ENCODE measurements at regions not wholly inside any gene's neighbourhood (a gene's known extent, or its start where the extent isn't known, plus 50 kb on each side); places are given as distances from the start of the nearest gene placed in this dataset.

DNA sequence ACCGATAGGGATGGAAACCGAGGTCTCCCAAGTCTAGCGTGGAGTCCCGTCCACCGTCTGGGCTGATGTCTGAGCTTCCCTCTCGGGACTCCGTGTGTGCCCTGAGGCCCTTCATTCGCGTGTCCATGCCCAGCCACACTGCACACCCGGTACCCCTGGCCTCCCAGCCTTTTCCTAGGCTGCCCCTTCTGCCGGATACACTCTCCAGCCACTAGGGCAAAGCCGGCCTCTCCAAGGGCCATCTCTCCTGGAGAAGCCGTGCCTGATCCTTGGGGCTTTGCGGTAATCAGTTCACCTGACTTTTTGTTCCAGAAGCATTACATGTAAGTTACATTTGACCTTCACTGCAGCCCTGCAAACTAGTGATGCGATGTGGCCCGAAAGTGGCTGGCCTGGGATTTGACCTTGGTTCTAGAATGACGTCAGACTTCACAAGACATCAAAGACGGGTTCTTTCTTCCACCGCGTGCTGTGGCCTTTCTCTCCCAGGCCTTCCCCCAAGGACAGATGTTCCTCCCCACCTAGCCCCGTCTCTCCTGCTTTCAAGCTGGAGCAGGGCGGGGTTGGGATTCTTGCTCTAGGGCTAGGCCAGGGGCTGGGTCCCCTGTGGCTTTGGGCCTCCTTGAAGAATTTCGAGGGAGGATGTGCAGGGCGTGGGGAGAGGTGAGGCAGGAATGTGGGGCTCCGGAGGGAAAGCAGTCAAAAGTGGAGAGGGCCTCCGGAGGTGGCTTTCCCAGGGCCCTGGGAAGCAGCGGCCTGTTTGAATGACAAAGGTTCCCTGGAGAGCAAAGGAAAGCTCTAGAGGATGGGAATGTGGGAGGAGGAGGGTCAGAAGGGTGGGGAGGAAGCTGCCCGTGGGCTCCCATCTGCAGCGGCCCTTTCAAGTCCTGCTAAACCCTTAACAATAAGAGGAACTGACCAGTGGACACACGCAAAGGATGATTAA is 49.7 kb upstream of the SLC2A1 start (continued):
- TF ChIP-seq, protein P1, sequence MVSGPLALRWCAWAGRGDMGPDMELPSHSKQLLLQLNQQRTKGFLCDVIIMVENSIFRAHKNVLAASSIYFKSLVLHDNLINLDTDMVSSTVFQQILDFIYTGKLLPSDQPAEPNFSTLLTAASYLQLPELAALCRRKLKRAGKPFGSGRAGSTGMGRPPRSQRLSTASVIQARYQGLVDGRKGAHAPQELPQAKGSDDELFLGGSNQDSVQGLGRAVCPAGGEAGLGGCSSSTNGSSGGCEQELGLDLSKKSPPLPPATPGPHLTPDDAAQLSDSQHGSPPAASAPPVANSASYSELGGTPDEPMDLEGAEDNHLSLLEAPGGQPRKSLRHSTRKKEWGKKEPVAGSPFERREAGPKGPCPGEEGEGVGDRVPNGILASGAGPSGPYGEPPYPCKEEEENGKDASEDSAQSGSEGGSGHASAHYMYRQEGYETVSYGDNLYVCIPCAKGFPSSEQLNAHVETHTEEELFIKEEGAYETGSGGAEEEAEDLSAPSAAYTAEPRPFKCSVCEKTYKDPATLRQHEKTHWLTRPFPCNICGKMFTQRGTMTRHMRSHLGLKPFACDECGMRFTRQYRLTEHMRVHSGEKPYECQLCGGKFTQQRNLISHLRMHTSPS (CRISPR knock-in tag; IDR thresholded peaks at IDR 0.05; ENCODE audit: low read depth): no peak
- TF ChIP-seq RFXAP (CRISPR knock-in tag; IDR thresholded peaks at IDR 0.05; ENCODE audit: borderline replicate concordance) (no peak), NKX3-1 (CRISPR knock-in tag; IDR thresholded peaks at IDR 0.05) (no peak), ZNF333 (CRISPR knock-in tag; IDR thresholded peaks at IDR 0.05; ENCODE audit: borderline replicate concordance) (no peak), ZMYM4 (CRISPR knock-in tag; IDR thresholded peaks at IDR 0.05) (no peak), RXRB (CRISPR knock-in tag; IDR thresholded peaks at IDR 0.05; ENCODE audit: borderline replicate concordance) (0 out of 2 replicates have a peak, but pooled peaks have one; percentile 12), GABPA (IDR thresholded peaks at IDR 0.05; ENCODE audit: low read depth, low read length) (no peak), GABPA (CRISPR knock-in tag; IDR thresholded peaks at IDR 0.05; ENCODE audit: low read depth) (no peak), FOSL1 (CRISPR knock-in tag; IDR thresholded peaks at IDR 0.05; ENCODE audit: borderline replicate concordance) (no peak), UBTF (CRISPR knock-in tag; IDR thresholded peaks at IDR 0.05) (no peak), SMAD9 (CRISPR knock-in tag; IDR thresholded peaks at IDR 0.05) (no peak), MXD4 (CRISPR knock-in tag; IDR thresholded peaks at IDR 0.05) (no peak), PTBP1 (IDR thresholded peaks at IDR 0.05; ENCODE audit: low read depth, low read length, poor library complexity, severe bottlenecking) (no peak), HDAC2 (CRISPR knock-in tag; IDR thresholded peaks at IDR 0.05) (peak; percentile 40; the same call in 1 of the 2 replicates), ZNF724P (CRISPR knock-in tag; IDR thresholded peaks at IDR 0.05; ENCODE audit: borderline replicate concordance) (no peak), YEATS4 (CRISPR knock-in tag; IDR thresholded peaks at IDR 0.05; ENCODE audit: borderline replicate concordance) (no peak), TCF7 (IDR thresholded peaks at IDR 0.05; ENCODE audit: low read depth) (peak; percentile 79), SYNCRIP (IDR thresholded peaks at IDR 0.05; ENCODE audit: insufficient read depth, low read depth, low read length) (no peak), ZNF430 (CRISPR knock-in tag; IDR thresholded peaks at IDR 0.05) (peak; percentile 62; the same call in 1 of the 2 replicates), ZNF3 (CRISPR knock-in tag; IDR thresholded peaks at IDR 0.05) (no peak), GMEB2 (CRISPR knock-in tag; IDR thresholded peaks at IDR 0.05; ENCODE audit: low read depth) (no peak), ZNF644 (CRISPR knock-in tag; IDR thresholded peaks at IDR 0.05; ENCODE audit: low read depth) (0 out of 2 replicates have a peak, but pooled peaks have one; percentile 7)
- TF ChIP-seq, protein P2, sequence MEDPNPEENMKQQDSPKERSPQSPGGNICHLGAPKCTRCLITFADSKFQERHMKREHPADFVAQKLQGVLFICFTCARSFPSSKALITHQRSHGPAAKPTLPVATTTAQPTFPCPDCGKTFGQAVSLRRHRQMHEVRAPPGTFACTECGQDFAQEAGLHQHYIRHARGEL (CRISPR knock-in tag; IDR thresholded peaks at IDR 0.05): no peak
- TF ChIP-seq, protein P3, sequence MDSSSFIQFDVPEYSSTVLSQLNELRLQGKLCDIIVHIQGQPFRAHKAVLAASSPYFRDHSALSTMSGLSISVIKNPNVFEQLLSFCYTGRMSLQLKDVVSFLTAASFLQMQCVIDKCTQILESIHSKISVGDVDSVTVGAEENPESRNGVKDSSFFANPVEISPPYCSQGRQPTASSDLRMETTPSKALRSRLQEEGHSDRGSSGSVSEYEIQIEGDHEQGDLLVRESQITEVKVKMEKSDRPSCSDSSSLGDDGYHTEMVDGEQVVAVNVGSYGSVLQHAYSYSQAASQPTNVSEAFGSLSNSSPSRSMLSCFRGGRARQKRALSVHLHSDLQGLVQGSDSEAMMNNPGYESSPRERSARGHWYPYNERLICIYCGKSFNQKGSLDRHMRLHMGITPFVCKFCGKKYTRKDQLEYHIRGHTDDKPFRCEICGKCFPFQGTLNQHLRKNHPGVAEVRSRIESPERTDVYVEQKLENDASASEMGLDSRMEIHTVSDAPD (CRISPR knock-in tag; IDR thresholded peaks at IDR 0.05): no peak

All from HepG2 (cell line).